ENCODE measurements at regions not wholly inside any gene's neighbourhood (a gene's known extent, or its start where the extent isn't known, plus 50 kb on each side); places are given as distances from the start of the nearest gene placed in this dataset.

DNA sequence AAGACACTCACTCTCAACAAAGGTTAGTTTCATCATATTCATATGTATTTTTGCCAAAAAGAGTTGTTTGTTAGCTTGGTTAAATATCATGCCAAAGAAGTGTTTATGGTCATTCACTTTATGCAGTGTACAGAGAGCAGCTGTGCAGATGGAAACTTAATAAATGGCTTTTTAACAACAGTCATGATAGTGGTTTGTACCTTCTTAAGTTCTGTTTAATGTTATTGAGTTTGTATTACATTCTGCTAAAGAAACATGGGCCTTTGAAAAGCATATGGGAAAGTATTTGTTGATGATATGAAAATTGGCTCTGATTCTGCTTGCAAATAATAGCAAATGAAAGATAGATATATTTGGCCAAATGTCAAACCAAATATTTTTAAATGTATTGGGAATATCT is 607.3 kb downstream of the NCAM2 start:
- DNase-seq, result no peak

DNA sequence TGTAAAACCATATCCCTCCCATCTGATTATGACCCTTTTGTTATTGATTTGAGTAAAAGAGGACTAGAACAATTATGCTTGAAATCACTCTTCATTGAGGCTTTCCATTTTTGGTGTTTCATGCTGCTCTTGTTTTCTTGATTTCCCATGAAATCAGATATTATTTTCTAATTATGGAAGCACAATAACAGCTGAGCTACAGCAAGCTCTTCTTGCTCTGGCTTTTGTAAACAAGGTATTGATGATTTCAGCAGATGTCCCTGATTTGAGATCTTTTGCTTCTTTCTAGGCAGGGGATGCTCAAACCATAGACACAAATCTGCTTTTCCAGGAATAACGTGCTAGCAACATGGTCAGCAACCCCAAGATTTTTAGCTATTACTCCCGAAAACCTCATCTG is 607.8 kb downstream of the NCAM2 start:
- no peak for DNase-seq

DNA sequence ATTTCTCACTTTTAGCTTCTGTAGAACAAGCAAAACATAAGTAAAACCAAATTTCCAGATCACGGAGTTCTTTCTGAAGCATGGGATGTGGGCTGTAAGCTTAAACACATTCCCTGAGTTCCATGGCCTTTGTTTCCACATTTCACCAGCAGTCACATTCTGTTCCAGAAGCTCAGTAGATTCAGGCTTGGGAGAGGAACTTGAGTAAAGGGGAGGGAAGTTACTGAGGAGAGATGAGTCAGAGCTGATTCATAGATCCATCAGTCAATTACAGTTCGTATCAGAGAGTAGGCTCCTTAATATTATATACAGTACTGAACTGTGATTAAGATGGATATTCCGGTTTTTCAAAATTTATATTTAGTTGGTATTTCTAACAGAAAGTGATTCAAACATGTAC is 614.3 kb downstream of the NCAM2 start:
- no peak for DNase-seq

DNA sequence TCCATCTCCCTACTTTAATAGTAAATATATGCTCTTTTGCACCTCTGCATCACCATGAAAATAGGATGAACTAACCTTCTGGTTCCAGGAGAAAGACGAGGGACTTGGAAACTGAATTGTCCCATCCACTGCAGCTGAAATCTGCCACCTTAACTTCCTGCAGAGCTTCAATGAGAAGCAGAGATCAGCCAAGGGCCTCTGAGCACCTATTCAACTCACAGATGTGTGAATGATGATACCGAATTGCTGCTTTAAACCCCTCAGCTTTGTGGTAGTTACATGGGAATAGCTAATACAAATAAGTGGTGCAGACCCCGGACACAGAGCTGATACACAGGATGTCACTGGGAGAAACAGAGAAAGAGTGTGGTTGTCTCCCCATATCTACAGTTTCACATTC is 616.8 kb downstream of the NCAM2 start:
- no peak for DNase-seq

DNA sequence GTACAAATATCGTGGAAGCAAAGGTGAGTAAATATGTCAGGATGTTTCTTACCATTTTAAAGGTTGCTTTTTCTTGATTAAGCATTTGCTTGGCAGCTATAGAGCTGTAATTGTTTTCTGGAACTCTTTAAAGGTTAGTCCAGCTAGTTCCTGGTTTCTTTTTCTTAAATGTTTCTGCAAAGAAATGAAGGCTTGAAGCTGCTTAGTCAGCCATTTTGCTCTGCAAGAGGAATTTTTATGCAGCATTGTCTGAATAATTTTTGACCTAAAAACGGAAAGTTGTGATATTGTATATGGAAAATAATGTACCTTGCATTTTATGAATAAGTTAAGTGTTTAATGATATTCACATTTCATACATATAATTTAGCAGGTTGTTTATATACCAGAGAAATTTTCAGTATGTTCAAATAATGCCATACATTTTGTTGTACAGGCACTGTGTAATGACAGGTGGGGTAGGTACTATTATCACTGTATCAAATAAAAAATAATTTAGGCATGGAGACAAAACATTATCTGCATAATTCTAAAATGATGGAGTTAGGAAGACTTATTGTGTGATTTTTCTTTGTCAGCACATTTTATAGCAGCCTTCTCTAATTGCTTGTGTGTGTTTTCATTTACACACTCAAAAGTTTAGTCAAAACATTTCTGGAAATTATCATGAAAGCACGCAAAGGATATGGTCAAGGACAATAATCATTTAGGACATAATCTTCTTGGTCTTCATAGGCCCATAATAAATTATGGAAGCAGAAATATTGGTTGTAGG is 624.4 kb downstream of the NCAM2 start:
- no peak for DNase-seq

DNA sequence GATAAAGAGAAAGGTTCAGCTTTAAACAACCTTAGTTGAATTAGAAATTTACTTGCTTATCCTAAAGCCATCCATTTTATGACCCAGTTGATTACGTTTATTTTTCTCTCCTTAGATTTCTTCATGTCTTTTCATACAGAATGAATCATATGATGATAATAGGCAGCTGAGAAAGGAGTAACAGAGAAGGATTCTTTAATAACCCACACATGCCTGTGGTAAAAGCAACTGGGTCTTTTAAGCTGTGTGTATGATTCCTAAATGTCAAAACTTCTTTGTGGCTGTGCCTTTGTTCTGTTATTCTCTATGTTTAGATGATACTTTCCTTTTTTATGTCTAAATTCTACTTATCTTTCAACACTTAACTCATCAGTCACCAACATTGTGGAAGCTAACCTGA is 626.5 kb downstream of the NCAM2 start:
- DNase-seq, result no peak

DNA sequence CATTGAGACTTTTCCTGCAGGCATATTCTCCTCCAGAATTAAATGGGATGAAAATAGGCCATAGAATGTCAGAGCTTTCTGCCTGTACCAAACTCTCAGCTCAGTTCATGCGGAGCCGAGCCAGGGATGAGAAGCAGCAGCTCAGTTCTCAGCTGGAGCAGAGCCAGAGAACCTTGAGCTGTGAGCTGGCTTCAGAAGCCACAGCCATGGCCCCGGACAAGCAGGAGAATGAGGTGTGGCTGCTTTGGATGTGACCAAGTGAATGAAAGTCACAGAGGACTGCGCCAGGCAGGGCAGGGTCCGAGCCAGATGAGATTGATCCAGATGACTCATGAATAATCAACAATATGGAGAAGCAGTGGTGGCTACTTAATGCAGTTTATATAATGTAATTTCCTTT is 633.8 kb downstream of the NCAM2 start:
- DNase-seq, result no peak

DNA sequence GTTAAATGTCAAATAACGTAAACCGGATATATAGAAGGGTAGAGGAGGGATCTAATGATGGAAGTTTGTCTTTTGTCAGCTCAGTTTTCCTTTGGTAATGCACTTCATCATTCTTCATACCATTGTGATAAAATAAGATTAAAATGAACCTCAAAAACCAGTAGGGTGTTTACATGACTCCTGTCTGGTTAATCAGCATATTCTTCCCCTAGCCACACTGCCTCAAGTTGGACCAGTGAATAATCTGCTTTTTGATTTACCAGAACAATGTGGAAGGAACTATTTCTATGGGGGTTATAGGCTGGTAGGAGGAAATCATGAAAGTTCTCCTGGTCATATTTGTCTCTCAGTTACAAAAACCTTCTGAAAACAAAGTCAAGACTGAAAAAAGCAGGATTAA is 634.7 kb downstream of the NCAM2 start:
- DNase-seq, result no peak

DNA sequence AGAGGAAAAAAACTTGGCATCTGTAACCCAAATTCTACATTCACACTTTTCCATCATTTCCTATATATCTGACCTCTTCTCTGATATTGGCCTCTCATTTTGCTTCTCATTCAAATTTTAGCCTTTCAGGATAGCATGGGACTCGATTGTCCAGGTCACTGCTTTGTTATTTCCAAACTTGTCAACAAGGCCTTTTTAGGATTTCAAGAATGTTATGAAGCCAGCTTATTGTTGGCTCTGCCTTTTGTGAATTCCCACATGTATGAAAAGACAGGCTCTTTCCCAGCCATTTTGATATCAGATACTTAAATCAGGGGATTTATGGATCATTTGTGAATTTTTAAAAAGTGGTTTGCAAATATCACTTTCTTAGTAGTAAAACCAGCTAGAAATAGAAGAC is 663.5 kb downstream of the NCAM2 start:
- no peak for DNase-seq

DNA sequence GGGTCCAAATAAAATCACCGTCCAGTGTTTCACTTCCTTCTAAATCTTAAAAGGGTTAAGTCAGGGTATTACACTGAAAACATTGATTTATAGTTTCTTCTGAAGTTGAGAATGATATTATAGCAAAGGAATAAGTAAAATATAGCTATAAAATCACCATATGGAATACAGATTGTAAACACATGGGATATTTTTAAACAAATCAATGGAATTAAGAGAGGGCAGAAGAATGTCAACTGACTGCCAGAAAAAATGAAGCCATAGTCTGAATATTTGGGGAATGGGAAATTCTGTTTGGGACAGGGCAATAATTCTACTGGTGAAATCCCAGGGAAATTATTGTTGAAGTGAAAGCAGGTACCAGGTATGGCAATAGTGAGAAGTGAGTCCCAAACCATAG is 664.6 kb downstream of the NCAM2 start:
- no peak for DNase-seq

DNA sequence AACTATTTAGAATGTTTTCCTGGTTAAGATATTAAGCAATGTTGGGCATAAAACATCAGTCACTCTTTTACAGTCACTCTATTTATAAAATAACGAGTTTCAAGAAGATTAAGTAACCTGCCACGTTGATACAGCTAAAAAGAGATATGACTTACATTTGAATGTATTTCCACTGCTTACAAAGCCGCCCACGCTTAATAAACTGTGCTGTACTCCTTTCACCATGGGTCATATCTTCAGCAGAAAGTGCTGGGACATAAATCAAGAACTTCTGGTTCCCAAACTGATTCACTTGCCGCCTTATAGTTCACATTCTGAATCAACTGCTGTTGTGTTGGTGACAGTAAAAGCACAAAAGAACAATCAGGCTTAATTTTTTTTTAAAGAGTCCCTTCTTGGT is 666.7 kb downstream of the NCAM2 start:
- DNase-seq, result no peak

DNA sequence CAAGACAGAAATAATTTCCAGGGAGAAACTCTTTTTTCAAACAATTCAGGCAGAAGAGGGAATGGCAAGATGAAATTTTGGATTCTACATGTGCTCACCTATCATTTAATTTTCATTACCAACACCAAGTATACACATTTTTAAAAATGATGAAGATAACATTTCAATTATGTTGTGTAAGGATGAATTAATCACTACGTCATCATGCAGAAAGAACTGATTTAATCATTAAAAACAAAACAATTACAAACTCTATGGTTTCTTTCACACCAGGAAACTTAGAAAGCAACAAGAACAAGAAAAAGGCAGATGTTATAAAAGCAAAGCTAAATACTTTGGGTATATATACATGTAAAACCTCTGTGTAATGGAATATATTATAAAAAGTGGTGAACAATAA is 668.5 kb downstream of the NCAM2 start:
- DNase-seq, result no peak

DNA sequence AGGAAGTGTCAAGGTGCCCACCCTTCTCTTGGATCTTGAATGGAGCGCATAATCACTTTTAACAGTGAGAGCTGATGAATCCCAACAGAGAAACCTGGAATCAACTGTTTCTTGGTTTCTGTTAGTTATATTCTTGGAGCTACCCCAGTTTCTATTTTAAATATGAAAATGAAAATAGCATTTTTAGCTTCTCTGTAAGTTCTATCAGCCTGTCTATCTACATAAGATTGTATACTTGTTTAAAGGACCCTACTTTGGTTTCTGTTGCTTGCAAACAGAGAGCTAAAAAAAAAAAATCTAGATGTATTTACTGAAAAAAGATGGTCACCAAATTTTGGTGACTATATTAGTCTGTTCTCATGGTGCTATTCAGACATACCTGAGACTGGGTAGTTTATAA is 670.0 kb downstream of the NCAM2 start:
- no peak for DNase-seq

DNA sequence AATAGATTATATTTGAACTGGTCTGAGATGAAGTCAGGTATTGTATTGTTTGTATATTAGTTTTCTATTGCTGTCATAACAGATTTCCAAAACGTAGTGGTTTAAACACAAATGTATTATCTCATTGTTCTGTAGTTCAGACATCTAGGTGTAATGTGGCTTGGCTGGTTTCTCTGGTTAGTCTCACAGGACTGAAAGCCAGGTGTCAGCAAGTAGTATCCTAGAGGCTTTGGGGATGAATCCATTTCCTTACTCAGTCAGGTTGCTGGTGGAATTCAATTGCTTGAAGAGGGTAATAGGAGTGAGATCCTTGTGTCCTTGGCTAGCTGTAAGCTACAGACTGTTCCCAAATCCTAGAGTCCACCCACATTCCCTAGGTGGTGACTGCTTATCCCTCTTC is 675.8 kb downstream of the NCAM2 start:
- DNase-seq, result no peak

DNA sequence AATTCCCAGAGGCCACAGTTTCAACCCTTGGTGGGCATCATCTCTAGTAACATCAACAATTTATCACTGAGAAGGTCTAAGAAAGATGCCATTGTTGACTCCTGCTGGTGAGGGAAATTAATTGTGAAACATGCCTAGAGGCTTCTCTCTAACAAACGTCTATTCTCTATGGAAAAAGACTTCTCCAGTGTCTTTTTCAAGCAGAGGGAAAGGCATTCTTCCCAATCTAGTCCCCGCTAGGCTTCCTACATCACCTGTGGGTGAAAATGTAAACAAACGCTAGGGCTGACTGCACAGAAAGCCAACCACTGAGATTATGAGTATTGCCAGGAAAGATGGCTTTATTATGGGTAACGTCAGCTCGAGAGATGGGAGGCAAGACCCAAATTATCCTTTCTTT is 677.4 kb downstream of the NCAM2 start:
- no peak for DNase-seq

DNA sequence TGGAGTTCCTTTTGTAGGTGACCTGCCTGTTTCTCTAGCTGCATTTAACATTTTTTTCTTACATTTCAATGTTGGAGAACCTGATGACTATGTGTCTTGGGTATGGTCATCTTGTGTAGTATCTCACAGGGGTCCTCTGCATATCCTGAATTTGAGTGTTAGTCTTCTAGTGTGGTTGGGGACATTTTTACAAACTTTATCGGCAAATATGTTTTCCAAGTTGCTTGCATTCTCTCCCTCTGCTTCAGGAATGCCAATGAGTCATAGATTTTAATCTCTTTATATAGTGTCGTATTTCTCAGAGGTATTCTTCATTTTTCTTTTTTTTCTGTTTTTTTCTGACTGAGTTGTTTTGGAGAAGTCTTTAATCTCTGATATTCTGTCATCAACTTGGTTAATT is 684.0 kb downstream of the NCAM2 start:
- DNase-seq, result no peak

DNA sequence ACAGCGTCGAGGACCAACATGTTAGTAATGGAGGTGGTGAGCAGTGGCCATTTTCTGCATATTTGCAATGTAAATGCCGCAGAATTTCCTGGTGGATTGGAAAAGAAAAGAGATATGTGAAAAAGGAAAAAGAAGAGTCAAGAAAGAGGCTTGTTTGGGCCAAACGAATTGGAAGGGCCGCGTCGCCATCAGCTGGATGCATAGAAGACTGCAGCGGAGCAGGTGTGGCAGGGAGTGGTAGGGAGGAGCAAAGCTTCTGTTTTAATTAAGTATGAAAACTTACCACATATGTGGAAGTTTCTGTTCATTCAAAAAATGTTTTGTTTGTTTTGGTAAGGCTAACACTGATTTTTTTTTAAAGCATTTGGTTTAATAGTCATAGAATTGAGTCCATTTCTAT is 690.7 kb downstream of the NCAM2 start:
- DNase-seq, result peak; percentile 5

DNA sequence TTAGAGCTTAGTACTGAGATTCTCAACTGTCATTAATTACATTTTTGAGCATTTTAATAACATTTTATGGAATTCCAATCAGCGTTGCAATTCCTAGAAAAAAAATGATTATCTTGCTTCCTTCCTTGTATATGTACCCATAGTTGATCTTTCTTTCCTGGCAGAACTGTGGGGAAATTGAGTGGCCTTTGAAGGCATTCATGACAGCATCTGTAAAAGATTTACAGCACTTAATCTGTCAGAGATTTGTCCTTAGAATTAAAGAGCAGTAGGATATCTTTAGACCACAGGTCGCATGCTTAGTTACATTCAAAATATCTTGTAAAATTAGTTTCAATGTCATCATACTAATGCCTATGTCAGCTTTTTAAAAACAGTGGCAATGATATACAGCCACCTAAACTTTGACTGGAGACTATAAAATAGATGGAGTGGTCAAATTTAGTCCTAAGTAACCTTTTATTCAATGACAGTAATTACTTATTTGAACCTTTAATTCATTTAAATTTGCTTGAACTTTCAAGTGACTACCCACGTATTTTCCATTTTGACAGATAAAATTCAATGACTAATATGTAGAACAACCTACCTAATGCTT is 692.0 kb downstream of the NCAM2 start:
- no peak for DNase-seq

DNA sequence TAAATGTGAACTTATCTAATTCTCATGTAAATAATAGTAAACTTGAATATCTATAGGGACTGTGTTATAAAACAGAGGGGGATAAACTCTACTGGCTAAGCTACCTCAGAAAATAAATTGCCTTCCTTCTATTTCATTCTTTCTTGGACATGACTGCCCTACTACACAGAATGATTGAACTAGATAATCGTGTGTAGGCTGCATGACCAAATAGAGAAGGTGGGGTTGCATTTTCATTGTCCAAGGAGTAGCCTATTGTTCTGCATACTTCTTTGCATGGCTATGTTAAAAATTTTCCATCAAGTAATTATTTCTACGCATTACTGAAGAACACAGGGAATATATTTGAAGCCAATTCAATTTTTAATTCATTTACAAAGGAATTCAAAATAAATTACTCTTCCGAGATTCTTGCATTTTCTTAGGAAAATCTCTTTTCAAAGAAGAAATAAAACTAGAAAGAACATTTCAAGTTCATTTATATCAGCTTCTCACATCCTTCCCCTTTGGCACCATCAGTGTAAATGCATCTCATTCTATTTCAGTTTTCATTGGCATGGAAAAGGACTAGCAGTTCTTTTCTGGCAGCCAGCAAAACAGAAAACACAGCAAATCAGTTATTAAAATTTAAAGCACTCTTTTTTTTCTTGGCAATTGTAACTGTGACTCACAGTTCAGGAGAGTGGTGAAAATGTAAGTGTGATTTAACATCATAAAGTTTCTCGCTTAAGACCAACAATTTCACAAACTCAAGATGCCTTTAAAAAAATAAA is 714.7 kb downstream of the NCAM2 start:
- no peak for DNase-seq

DNA sequence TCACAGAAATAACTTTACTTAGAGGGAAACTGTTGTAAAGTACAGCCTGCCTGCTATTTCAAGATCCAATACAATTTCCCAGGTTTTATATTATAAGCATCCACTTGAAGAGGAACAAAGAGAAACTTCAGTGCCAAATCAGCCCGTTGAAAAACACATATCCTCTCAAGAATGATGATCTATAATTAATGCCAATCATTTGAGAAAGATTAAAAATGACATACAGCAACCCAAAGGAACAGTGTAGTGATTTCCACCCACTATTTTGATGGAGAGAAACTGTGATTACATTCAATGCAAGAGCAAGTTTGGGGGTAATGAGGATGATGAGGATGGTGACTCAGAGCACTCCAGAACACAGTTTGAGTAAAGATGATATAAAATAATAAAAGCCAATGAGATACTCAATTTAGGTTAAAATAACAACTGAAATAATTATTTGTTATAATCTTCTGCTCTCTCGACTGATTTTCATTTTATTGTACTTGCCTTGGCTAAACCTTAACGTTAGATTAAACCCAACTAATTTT is 715.5 kb downstream of the NCAM2 start:
- no peak for DNase-seq

DNA sequence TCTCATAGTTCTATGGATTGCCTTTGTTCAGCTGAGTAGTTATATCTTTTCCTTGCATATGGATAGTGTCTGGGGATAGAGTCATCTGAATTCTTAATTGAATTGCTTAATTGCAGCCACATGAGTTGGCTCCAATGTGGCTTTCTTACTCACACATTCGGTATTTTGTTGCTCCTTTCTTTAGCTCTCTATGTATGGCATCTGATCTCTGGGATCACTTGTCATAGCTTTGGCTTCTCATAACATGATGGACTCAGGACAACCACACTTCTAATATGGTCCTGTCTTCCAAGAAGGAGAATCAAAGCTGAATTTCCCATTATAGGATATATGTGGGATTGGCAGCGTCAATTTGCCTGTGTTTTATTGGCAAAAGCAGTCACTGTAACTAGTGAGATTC is 716.2 kb downstream of the NCAM2 start:
- no peak for DNase-seq

DNA sequence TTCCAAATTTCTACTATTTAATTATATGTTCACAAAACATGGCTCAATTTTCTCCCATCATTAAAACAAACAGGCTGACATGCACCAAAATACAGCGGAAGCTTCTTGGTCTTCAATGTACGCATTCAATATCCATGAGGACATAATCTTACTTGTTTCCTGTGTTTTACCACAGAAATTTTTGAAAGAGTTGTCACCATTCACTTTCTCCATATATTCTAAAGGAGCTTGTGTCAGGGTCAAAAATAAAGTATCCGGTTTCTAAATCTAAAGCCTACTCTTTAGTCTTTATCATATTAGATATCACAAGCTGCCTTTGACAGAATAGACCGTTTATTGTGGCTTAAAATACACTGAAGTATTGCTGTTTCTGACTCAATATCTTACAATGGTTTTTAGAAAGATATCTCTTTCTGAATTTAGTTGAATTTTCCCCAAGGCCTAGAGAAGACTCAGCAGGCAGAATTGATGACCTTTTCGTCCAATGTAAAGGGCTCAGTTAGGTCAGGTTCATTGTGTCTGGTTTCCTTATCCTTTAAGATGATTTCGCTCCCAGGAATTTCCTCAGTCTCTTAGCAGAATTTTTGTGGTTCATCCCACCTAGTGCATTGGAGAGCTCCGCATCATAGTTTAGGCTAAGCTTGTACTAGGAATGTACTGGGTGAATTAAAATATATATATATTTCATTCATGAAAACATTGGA is 717.2 kb downstream of the NCAM2 start:
- no peak for DNase-seq

DNA sequence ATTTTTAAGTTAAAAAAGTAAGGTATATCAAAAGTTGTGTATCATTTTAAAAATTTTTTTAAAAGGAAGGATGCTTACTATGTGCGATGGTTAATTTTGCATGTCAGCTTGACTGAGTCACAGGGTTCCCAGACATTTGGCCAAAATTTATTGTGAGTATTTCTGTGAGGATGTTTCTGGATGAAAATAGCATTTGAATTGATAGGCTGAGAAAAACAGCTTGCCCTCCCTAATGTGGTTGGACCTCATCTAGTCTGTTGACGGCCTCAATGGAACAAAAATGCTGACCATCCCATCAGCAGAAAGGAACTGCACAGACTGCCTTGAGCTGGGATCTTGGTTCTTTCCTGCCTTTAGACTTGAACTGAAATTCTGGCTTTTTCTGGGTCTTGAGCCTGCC is 724.5 kb downstream of the NCAM2 start:
- no peak for DNase-seq

Data from DMS53 (cell line).